Prostate gland (tissue), 2 donors: ENCODE measurements at regions not wholly inside any gene's neighbourhood (a gene's known extent, or its start where the extent isn't known, plus 50 kb on each side); places are given as distances from the start of the nearest gene placed in this dataset.

Experiments used
- DNase-seq: peaks from one replicate; pipeline ENCODE4 v3.0.0-alpha.2; 2019; ENCODE audit warnings: low spot score
- H3K27ac ChIP-seq, 2 donors: fragments of 200-600 bp; sonication (generic); 2 replicates each; pipeline ENCODE4 v1.5.1; 2017 to 2019
- H3K27me3 ChIP-seq: fragments of 200-600 bp; sonication (generic); replicated peaks from 2 replicates; pipeline ENCODE4 v1.5.1; 2019; ENCODE audit not compliant: insufficient read depth
- H3K36me3 ChIP-seq, 2 donors: fragments of 200-600 bp; sonication (generic); 1 replicate in 1 of 2; 2 replicates in 1 of 2; pipeline versions ENCODE4 v1.5.1 to v1.8.1; 2017 to 2019
- H3K4me1 ChIP-seq: fragments of 200-600 bp; sonication (generic); replicated peaks from 2 replicates; pipeline ENCODE4 v1.5.1; 2019
- H3K4me3 ChIP-seq, 2 donors: fragments of 200-600 bp; sonication (generic); 2 replicates each; pipeline ENCODE4 v1.5.1; 2017 to 2019
- H3K9me3 ChIP-seq: fragments of 200-600 bp; sonication (generic); 2 replicates; pipeline ENCODE4 v1.5.1; 2017
- POLR2A ChIP-seq: fragments of 450-650 bp; IDR thresholded peaks from one replicate; pipeline ENCODE4 v1.6.1; 2016; ENCODE audit warnings: antibody characterized with exemption, mild to moderate bottlenecking
- POLR2AphosphoS5 ChIP-seq: sonication (generic); formaldehyde crosslinking; IDR thresholded peaks from one replicate; pipeline ENCODE4 v1.6.1; 2017; ENCODE audit warnings: antibody characterized with exemption
- WGBS: methylation state at CpG from one replicate; pipeline ENCODE4 v1.1.5; 2018; 5-methylcytosine and 5-hydroxymethylcytosine counted together
- intact Hi-C: fragments of 100-400 bp; cut with DNase I; formaldehyde crosslinking; loops from one replicate; pipeline ENCODE4 v1.14.2; 2022
- TF ChIP-seq, protein P1 (sequence below), 4 experiments: fragments of 200-600 bp in 2 of 4; fragments of 450-650 bp in 2 of 4; sonication (generic) in 2 of 4; IDR thresholded peaks; 1 replicate in 3 of 4; 2 replicates in 1 of 4; pipeline ENCODE4 v1.5.1; 2016 to 2019; ENCODE audit warnings: antibody characterized with exemption in 4 of 4, mild to moderate bottlenecking in 2 of 4, moderate library complexity in 2 of 4

DNA sequence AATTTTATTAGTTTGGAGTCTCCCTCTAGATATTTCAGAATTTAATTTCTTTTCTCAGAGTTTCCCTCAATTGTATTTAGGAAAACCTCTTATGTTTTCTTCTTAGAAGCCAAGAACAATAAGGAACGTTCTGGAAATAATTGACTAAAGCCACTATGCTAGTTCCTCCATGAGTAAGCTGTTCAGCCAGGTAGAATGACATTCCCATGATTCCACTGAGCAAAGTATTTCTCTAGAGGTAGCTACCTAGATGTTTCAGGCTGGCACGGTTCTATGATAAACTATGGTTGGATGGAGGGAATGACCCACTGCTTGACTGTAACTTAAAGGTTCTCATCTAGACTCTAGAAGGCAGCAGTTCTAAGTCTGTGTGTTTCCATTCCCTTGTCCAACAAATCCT is 62.4 kb downstream of the CLDN17 start:
- intact Hi-C loops, result no loop called here
- WGBS, result 55% methylated on average over 2 of the region's 2 CpGs
- no peak for DNase-seq

DNA sequence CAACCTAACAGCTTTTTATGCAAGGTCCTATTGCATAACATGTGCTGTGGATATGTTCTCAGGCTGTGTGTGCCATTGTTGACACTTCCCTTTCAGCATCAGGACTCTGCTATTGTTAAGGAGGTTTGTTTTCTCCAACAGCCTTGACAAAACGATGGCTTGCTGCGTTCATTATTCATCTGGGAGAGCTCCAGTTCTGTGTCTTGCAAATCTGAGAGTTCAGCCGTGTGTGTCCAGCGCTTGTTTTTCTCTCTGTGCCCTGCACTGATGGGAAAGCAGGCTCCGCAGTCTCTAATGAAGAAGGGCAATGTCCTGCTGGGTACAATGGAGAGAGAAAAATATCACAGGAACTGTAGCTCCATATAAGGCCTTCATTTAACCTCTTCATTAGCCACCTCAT is 63.7 kb downstream of the CLDN17 start:
- no peak for DNase-seq
- H3K9me3 ChIP-seq, result no peaks in the 10 kb centered on the region
- no peaks in the 10 kb centered on the region for H3K27me3 ChIP-seq
- TF ChIP-seq, protein P1, sequence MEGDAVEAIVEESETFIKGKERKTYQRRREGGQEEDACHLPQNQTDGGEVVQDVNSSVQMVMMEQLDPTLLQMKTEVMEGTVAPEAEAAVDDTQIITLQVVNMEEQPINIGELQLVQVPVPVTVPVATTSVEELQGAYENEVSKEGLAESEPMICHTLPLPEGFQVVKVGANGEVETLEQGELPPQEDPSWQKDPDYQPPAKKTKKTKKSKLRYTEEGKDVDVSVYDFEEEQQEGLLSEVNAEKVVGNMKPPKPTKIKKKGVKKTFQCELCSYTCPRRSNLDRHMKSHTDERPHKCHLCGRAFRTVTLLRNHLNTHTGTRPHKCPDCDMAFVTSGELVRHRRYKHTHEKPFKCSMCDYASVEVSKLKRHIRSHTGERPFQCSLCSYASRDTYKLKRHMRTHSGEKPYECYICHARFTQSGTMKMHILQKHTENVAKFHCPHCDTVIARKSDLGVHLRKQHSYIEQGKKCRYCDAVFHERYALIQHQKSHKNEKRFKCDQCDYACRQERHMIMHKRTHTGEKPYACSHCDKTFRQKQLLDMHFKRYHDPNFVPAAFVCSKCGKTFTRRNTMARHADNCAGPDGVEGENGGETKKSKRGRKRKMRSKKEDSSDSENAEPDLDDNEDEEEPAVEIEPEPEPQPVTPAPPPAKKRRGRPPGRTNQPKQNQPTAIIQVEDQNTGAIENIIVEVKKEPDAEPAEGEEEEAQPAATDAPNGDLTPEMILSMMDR (IDR thresholded peaks at IDR 0.05), result no peak
- TF ChIP-seq POLR2A, result no peak
- H3K36me3 ChIP-seq, result no peaks in the 10 kb centered on the region
- WGBS, result 63% methylated on average over 5 of the region's 5 CpGs
- H3K4me3 ChIP-seq, result no peak overlapping the region
- no peaks in the 10 kb centered on the region for H3K4me1 ChIP-seq
- H3K27ac ChIP-seq, result no peak overlapping the region
- intact Hi-C loops, result no loop called here

More for the DNA sequence above, 62.4 kb downstream of the CLDN17 start:
- no peaks in the 10 kb centered on the region for H3K36me3 ChIP-seq
- no peaks in the 10 kb centered on the region for H3K4me1 ChIP-seq
- no peaks in the 10 kb centered on the region for H3K9me3 ChIP-seq
- H3K4me3 ChIP-seq, result no peak overlapping the region
- TF ChIP-seq POLR2AphosphoS5 (no peak), POLR2A (no peak)
- TF ChIP-seq, protein P1 (IDR thresholded peaks at IDR 0.05), result no peak
- no peak overlapping the region for H3K27ac ChIP-seq
- H3K27me3 ChIP-seq, result no peaks in the 10 kb centered on the region

DNA sequence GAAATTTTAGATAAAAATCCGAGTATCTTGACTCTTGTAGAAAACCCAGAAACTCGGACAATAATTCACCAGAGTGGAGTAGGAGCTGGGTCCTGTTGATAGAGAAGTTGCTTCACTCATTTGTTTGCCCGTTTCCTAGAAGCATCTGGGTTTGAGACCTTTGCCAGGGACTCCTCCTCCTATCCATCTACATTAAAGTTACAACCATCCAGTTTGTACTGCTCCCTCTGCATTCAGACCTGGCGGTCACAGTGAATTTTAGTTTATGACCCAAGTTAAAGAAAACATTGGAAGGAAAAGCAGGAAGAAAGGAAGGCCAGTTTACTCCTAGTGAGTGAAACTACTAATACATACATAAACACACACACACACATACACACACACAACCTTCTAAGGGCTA is 64.6 kb downstream of the CLDN17 start:
- WGBS, result 78% methylated on average over 4 of the region's 4 CpGs
- TF ChIP-seq POLR2AphosphoS5, result no peak
- TF ChIP-seq, protein P1 (IDR thresholded peaks at IDR 0.05), result no peak
- no peak for TF ChIP-seq POLR2A
- H3K4me3 ChIP-seq, result no peak overlapping the region
- no peak overlapping the region for H3K27ac ChIP-seq
- H3K27me3 ChIP-seq, result no peaks in the 10 kb centered on the region
- DNase-seq, result no peak
- no peaks in the 10 kb centered on the region for H3K9me3 ChIP-seq
- H3K36me3 ChIP-seq, result no peaks in the 10 kb centered on the region
- intact Hi-C loops, result no loop called here
- no peaks in the 10 kb centered on the region for H3K4me1 ChIP-seq

DNA sequence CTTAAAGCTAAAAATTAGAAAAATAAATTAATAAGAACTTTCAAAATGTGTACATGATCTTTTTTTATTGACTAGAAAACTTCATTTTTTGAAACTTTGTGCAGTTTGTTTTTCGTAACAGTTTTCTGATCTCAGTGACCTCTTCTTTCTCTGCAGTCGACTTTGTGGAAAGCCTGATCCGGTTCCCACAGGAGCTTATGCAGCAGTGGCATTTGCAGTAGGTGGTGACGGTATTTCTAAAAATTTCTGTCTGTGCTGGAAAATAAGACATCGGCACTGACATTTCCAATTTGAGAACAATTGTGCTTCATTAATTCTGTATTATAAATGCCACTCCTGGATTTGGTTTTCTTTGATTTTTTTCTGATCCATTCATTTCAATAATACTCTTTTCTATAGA is 68.8 kb downstream of the CLDN17 start:
- 89% methylated on average over 5 of the region's 5 CpGs for WGBS
- Histone ChIP-seq H3K4me3 (no peak overlapping the region), H3K27ac (no peak overlapping the region), H3K9me3 (no peaks in the 10 kb centered on the region), H3K36me3 (no peaks in the 10 kb centered on the region), H3K27me3 (no peaks in the 10 kb centered on the region), H3K4me1 (no peaks in the 10 kb centered on the region)
- TF ChIP-seq, protein P1 (IDR thresholded peaks at IDR 0.05), result no peak
- TF ChIP-seq POLR2AphosphoS5 (no peak), POLR2A (no peak)
- intact Hi-C loops, result no loop called here
- no peak for DNase-seq

DNA sequence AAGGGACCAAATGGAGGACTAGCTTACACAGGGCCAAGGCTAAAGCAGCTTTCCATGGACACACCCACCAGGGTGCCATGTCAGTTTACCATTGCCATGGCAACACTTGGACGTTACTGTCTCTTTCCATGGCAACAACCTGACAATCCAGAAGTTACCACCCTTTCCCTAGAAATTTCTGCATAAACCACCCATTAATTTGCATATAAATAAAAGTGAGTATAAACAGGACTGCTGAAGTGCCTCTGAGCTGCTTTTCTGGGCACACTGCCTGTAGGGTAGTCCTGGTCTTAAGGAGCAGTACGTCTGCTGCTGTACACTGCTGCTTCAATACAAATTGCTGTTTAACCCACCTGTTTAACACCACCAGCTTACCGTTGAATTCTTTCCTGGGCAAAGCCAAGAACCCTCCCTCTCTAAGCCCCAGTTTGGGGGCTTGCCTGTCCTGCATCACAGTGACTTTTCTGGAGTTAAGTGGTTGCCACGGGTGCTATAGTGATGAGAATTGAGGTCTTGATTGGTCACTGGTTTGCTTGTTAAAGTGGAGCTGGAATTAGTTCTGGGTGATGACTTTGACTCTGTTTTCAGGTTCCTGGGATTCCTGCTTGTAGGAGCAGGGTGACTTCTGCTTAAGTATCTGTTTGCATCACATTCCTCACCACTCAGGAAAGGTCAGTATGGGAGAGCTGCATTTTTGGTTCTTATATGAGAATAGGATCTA is 83.2 kb downstream of the CLDN17 start:
- DNase-seq, result no peak
- Histone ChIP-seq H3K27ac (no peak overlapping the region), H3K4me3 (no peak overlapping the region), H3K27me3 (no peaks in the 10 kb centered on the region), H3K36me3 (no peaks in the 10 kb centered on the region), H3K4me1 (no peaks in the 10 kb centered on the region), H3K9me3 (no peaks in the 10 kb centered on the region)
- 29% methylated on average over 4 of the region's 4 CpGs for WGBS
- intact Hi-C loops, result no loop called here
- TF ChIP-seq, protein P1 (IDR thresholded peaks at IDR 0.05), result no peak
- TF ChIP-seq POLR2A (no peak), POLR2AphosphoS5 (no peak)
